BLaER1 treated with 17β-estradiol and CSF1 and Interleukin-3, amounts not matched to agents 10 nM and 100 nM (cell line): ENCODE measurements at regions not wholly inside any gene's neighbourhood (a gene's known extent, or its start where the extent isn't known, plus 50 kb on each side); places are given as distances from the start of the nearest gene placed in this dataset.
"Not testable (repeated sequence)": the region's sequence is repeated elsewhere in the genome, so short reads cannot be mapped to it uniquely, and the experiment has no call there.

Source experiments
- H3K27ac ChIP-seq, 11 experiments: shearing (Covaris generic); formaldehyde crosslinking; 2 replicates each; pipeline ENCODE4 v1.8.1; 2022
- H3K27me3 ChIP-seq, 11 experiments: shearing (Covaris generic); formaldehyde crosslinking; 2 replicates each; pipeline ENCODE4 v1.8.1; 2022
- H3K36me3 ChIP-seq, 11 experiments: shearing (Covaris generic); formaldehyde crosslinking; 2 replicates each; pipeline ENCODE4 v1.8.1; 2022
- H3K4me1 ChIP-seq, 10 experiments: shearing (Covaris generic); formaldehyde crosslinking; 2 replicates each; pipeline ENCODE4 v1.8.1; 2022
- H3K4me2 ChIP-seq, 11 experiments: shearing (Covaris generic); formaldehyde crosslinking; 2 replicates each; pipeline ENCODE4 v1.8.1; 2022
- H3K4me3 ChIP-seq, 10 experiments: shearing (Covaris generic); formaldehyde crosslinking; 2 replicates each; pipeline ENCODE4 v1.8.1; 2022
- H3K9ac ChIP-seq, 11 experiments: shearing (Covaris generic); formaldehyde crosslinking; 2 replicates each; pipeline ENCODE4 v1.8.1; 2022
- H3K9me3 ChIP-seq, 11 experiments: shearing (Covaris generic); formaldehyde crosslinking; replicated peaks in 1 of 11; 2 replicates each; pipeline ENCODE4 v1.8.1; 2022
- H4K20me1 ChIP-seq, 11 experiments: shearing (Covaris generic); formaldehyde crosslinking; 2 replicates each; pipeline ENCODE4 v1.8.1; 2022
- Cebpa-rat ChIP-seq, 11 experiments: shearing (Covaris generic); IDR thresholded peaks; 2 replicates each; pipeline ENCODE4 v1.8.1; 2022

GRCh38 chr18:70414315-70414900 is 125.6 kb downstream of the SOCS6 start:
- Histone ChIP-seq H3K4me2 (no peak overlapping the region), H3K27me3 (no peaks in the 10 kb centered on the region), H3K9ac (no peak overlapping the region), H3K4me3 (no peak overlapping the region), H3K4me1 (peaks cover 0 to 33% (median 7%) of the 10 kb centered on the region in 10 experiments; a peak in 11 of 20 replicates), H3K27ac (no peak overlapping the region), H3K36me3 (no peaks in the 10 kb centered on the region), H3K9me3 (peaks cover 0 to 12% (median 4%) of the 10 kb centered on the region in 11 experiments; a peak in 8 of 22 replicates), H4K20me1 (no peaks in the 10 kb centered on the region)
- no peak for TF ChIP-seq Cebpa-rat (IDR thresholded peaks at IDR 0.05)

GRCh38 chr18:70413455-70413854 is 124.6 kb downstream of the SOCS6 start:
- H3K4me1 ChIP-seq: peaks cover 0 to 24% (median under 1%) of the 10 kb centered on the region in 10 experiments; a peak in 8 of 20 replicates
- TF ChIP-seq Cebpa-rat (IDR thresholded peaks at IDR 0.05): no peak
- H3K9me3 ChIP-seq: peaks cover 0 to 12% (median 4%) of the 10 kb centered on the region in 11 experiments; a peak in 8 of 22 replicates
- H3K36me3 ChIP-seq: no peaks in the 10 kb centered on the region
- H3K27ac ChIP-seq: no peak overlapping the region
- H3K4me3 ChIP-seq: no peak overlapping the region
- no peak overlapping the region for H3K9ac ChIP-seq
- no peaks in the 10 kb centered on the region for H4K20me1 ChIP-seq
- H3K4me2 ChIP-seq: no peak overlapping the region
- no peaks in the 10 kb centered on the region for H3K27me3 ChIP-seq

GRCh38 chr18:70411876-70412435 is 123.1 kb downstream of the SOCS6 start:
- Histone ChIP-seq H4K20me1 (no peaks in the 10 kb centered on the region), H3K4me1 (peaks cover 0 to 19% (median 0%) of the 10 kb centered on the region in 10 experiments; a peak in 7 of 20 replicates), H3K9ac (no peak overlapping the region), H3K4me3 (no peak overlapping the region), H3K4me2 (no peak overlapping the region), H3K27ac (no peak overlapping the region), H3K36me3 (no peaks in the 10 kb centered on the region), H3K9me3 (peaks cover 0 to 12% (median 4%) of the 10 kb centered on the region in 11 experiments; a peak in 8 of 22 replicates), H3K27me3 (no peaks in the 10 kb centered on the region)
- TF ChIP-seq Cebpa-rat (IDR thresholded peaks at IDR 0.05): no peak

GRCh38 chr18:70411307-70411706 is 122.5 kb downstream of the SOCS6 start:
- Histone ChIP-seq H3K4me1 (peaks cover 0 to 19% (median 0%) of the 10 kb centered on the region in 10 experiments; a peak in 7 of 20 replicates), H3K4me3 (no peak overlapping the region), H3K9me3 (peaks cover 0 to 12% (median 4%) of the 10 kb centered on the region in 11 experiments; a peak in 8 of 22 replicates), H3K4me2 (peak overlapping the region in 2 of 11 experiments; percentile 18 to 19; a peak in 1 of 22 replicates), H3K27me3 (no peaks in the 10 kb centered on the region), H3K9ac (no peak overlapping the region), H3K36me3 (no peaks in the 10 kb centered on the region), H3K27ac (no peak overlapping the region), H4K20me1 (no peaks in the 10 kb centered on the region)
- TF ChIP-seq Cebpa-rat (IDR thresholded peaks at IDR 0.05): no peak

- H3K9me3 ChIP-seq: no peaks in the 10 kb centered on the region
- H3K4me2 ChIP-seq: no peak overlapping the region
- H4K20me1 ChIP-seq: no peaks in the 10 kb centered on the region
- H3K27me3 ChIP-seq: no peaks in the 10 kb centered on the region
- H3K4me1 ChIP-seq: peaks cover 0 to 7% (median 0%) of the 10 kb centered on the region in 10 experiments; a peak in 5 of 20 replicates
- H3K4me3 ChIP-seq: no peak overlapping the region
- TF ChIP-seq Cebpa-rat (IDR thresholded peaks at IDR 0.05): no peak
- no peak overlapping the region for H3K27ac ChIP-seq
- H3K36me3 ChIP-seq: no peaks in the 10 kb centered on the region
- no peak overlapping the region for H3K9ac ChIP-seq
These were observed 116.2 kb downstream of the SOCS6 start for GRCh38 chr18:70405052-70405451.

GRCh38 chr18:70400476-70400875 is 111.6 kb downstream of the SOCS6 start:
- Histone ChIP-seq H3K27ac (no peak overlapping the region), H3K9ac (no peak overlapping the region), H3K36me3 (no peaks in the 10 kb centered on the region), H3K4me3 (no peak overlapping the region), H3K27me3 (no peaks in the 10 kb centered on the region; a peak in 1 of 22 replicates), H3K4me1 (peaks cover 0 to 4% (median 0%) of the 10 kb centered on the region in 10 experiments; a peak in 2 of 20 replicates), H3K4me2 (no peak overlapping the region), H3K9me3 (peaks cover 0 to under 1% (median 0%) of the 10 kb centered on the region in 11 experiments; a peak in 2 of 22 replicates), H4K20me1 (no peaks in the 10 kb centered on the region)
- no peak for TF ChIP-seq Cebpa-rat (IDR thresholded peaks at IDR 0.05)

GRCh38 chr18:70398076-70398475 is 109.2 kb downstream of the SOCS6 start:
- peaks cover 0 to 6% (median 0%) of the 10 kb centered on the region in 10 experiments; a peak in 2 of 20 replicates for H3K4me1 ChIP-seq
- H3K9ac ChIP-seq: no peak overlapping the region
- no peak overlapping the region for H3K4me2 ChIP-seq
- no peaks in the 10 kb centered on the region; a peak in 1 of 22 replicates for H3K27me3 ChIP-seq
- no peaks in the 10 kb centered on the region for H3K36me3 ChIP-seq
- peaks cover 0 to 16% (median 0%) of the 10 kb centered on the region in 11 experiments; a peak in 5 of 22 replicates for H3K9me3 ChIP-seq
- no peak overlapping the region for H3K27ac ChIP-seq
- TF ChIP-seq Cebpa-rat (IDR thresholded peaks at IDR 0.05): no peak
- no peaks in the 10 kb centered on the region for H4K20me1 ChIP-seq
- H3K4me3 ChIP-seq: no peak overlapping the region

- Histone ChIP-seq H4K20me1 (no peaks in the 10 kb centered on the region), H3K9me3 (peaks cover 0 to 16% (median 0%) of the 10 kb centered on the region in 11 experiments; a peak in 5 of 22 replicates), H3K4me1 (peaks cover 0 to 6% (median 0%) of the 10 kb centered on the region in 10 experiments; a peak in 2 of 20 replicates), H3K9ac (no peak overlapping the region), H3K4me2 (no peak overlapping the region), H3K36me3 (no peaks in the 10 kb centered on the region), H3K27ac (no peak overlapping the region), H3K27me3 (no peaks in the 10 kb centered on the region; a peak in 1 of 22 replicates), H3K4me3 (no peak overlapping the region)
- peak in 2 of 11 experiments; percentile 43 to 57; a peak in 3 of 22 replicates for TF ChIP-seq Cebpa-rat (IDR thresholded peaks at IDR 0.05)
These were observed 108.5 kb downstream of the SOCS6 start for GRCh38 chr18:70397259-70397925.

- not testable (repeated sequence) for H3K4me1 ChIP-seq, H3K27me3 ChIP-seq, H3K9ac ChIP-seq, H3K4me2 ChIP-seq, H3K36me3 ChIP-seq, H3K27ac ChIP-seq, H4K20me1 ChIP-seq, H3K4me3 ChIP-seq
- peaks cover 0 to 16% (median 0%) of the 10 kb centered on the region in 11 experiments; a peak in 5 of 22 replicates for H3K9me3 ChIP-seq
These were observed 106.9 kb downstream of the SOCS6 start for GRCh38 chr18:70395771-70396170.
